ENCODE measurements at regions not wholly inside any gene's neighbourhood (a gene's known extent, or its start where the extent isn't known, plus 50 kb on each side); places are given as distances from the start of the nearest gene placed in this dataset.
A peak's percentile ranks its signal among the peaks of the same experiment; 100 is the strongest.

- H3K4me1 ChIP-seq: no peaks in the 10 kb centered on the region
- H3K4me3 ChIP-seq: no peak overlapping the region
- H3K27ac ChIP-seq: no peak overlapping the region
- no peaks in the 10 kb centered on the region for H3K27me3 ChIP-seq
- no peak for TF ChIP-seq POLR2A (IDR thresholded peaks at IDR 0.05)
- no peak for TF ChIP-seq EP300 (IDR thresholded peaks at IDR 0.05)
- no peak for TF ChIP-seq CTCF (IDR thresholded peaks at IDR 0.05)
- H3K9me3 ChIP-seq: no peaks in the 10 kb centered on the region
- no peaks in the 10 kb centered on the region for H3K36me3 ChIP-seq
- WGBS, 2 donors: 41 to 51% methylated on average over 2 of the region's 2 CpGs
- DNase-seq (ENCODE audit: low spot score in 2 of 2): peak in 1 of 2 donors; percentile 20
These were observed 75.7 kb upstream of the C1orf87 start for GRCh38 chr1:60149251-60149650.

GRCh38 chr1:60146884-60147283, 73.3 kb upstream of the C1orf87 start:
- 81 to 86% methylated on average over 1 of the region's 1 CpG for WGBS, 2 donors
- H3K27me3 ChIP-seq: no peaks in the 10 kb centered on the region
- H3K4me1 ChIP-seq: no peaks in the 10 kb centered on the region
- no peak overlapping the region for H3K27ac ChIP-seq
- no peak overlapping the region for H3K4me3 ChIP-seq
- H3K9me3 ChIP-seq: no peaks in the 10 kb centered on the region
- no peak for TF ChIP-seq CTCF (IDR thresholded peaks at IDR 0.05)
- no peak for TF ChIP-seq POLR2A (IDR thresholded peaks at IDR 0.05)
- no peak for TF ChIP-seq EP300 (IDR thresholded peaks at IDR 0.05)
- H3K36me3 ChIP-seq: no peaks in the 10 kb centered on the region
- no peak for DNase-seq (ENCODE audit: low spot score in 2 of 2)

- H3K27me3 ChIP-seq: no peaks in the 10 kb centered on the region
- no peaks in the 10 kb centered on the region for H3K9me3 ChIP-seq
- H3K36me3 ChIP-seq: no peaks in the 10 kb centered on the region
- no peak overlapping the region for H3K27ac ChIP-seq
- H3K4me3 ChIP-seq: no peak overlapping the region
- no peak for DNase-seq (ENCODE audit: low spot score in 2 of 2)
- TF ChIP-seq POLR2A (IDR thresholded peaks at IDR 0.05): no peak
- TF ChIP-seq CTCF (IDR thresholded peaks at IDR 0.05): no peak
- TF ChIP-seq EP300 (IDR thresholded peaks at IDR 0.05): no peak
- 66 to 76% methylated on average over 1 of the region's 1 CpG for WGBS, 2 donors
- no peaks in the 10 kb centered on the region for H3K4me1 ChIP-seq
These were observed 72.2 kb upstream of the C1orf87 start for GRCh38 chr1:60145771-60146170.

DNA sequence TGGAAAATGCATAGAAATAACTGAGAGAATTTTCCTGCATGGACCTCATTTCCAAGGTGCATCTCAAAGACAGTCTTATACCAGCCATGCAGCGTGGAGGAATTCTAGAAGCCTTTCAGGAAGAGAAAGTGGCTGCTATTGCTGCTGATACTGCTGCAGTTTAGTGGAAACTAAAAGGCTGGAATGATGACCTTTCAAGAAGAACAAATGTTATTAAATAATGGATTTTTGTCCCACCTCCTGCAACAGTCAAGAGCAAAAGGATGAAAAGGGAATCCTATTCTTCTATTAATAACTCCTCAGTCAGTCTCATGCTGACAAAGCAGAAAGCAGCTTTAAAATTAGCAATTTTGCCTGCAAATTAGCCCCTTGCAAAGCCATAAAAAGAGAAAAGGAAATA, 68.2 kb upstream of the C1orf87 start:
- Histone ChIP-seq H3K4me1 (no peaks in the 10 kb centered on the region), H3K27ac (no peak overlapping the region), H3K4me3 (no peak overlapping the region), H3K36me3 (no peaks in the 10 kb centered on the region), H3K27me3 (no peaks in the 10 kb centered on the region), H3K9me3 (no peaks in the 10 kb centered on the region)
- WGBS, 2 donors: 68 to 86% methylated on average over 1 of the region's 1 CpG
- no peak for DNase-seq (ENCODE audit: low spot score in 2 of 2)
- TF ChIP-seq CTCF (IDR thresholded peaks at IDR 0.05) (no peak), EP300 (IDR thresholded peaks at IDR 0.05) (no peak), POLR2A (IDR thresholded peaks at IDR 0.05) (no peak)

- WGBS, 2 donors: 87 to 88% methylated on average over 4 of the region's 4 CpGs
- Histone ChIP-seq H3K36me3 (no peaks in the 10 kb centered on the region), H3K9me3 (no peaks in the 10 kb centered on the region), H3K27me3 (no peaks in the 10 kb centered on the region), H3K4me1 (no peaks in the 10 kb centered on the region), H3K4me3 (no peak overlapping the region), H3K27ac (no peak overlapping the region)
- no peak for DNase-seq (ENCODE audit: low spot score in 2 of 2)
- TF ChIP-seq EP300 (IDR thresholded peaks at IDR 0.05): no peak
These were observed 67.7 kb upstream of the C1orf87 start for GRCh38 chr1:60141276-60141675.

GRCh38 chr1:60137406-60137805, 63.8 kb upstream of the C1orf87 start:
- no peaks in the 10 kb centered on the region for H3K9me3 ChIP-seq
- no peaks in the 10 kb centered on the region for H3K27me3 ChIP-seq
- H3K27ac ChIP-seq: no peak overlapping the region
- WGBS, 2 donors: 38 to 49% methylated on average over 2 of the region's 2 CpGs
- no peak for TF ChIP-seq CTCF (IDR thresholded peaks at IDR 0.05)
- H3K4me1 ChIP-seq: peaks cover 0 to 14% (median 0%) of the 10 kb centered on the region in 4 donors
- H3K36me3 ChIP-seq: no peaks in the 10 kb centered on the region
- H3K4me3 ChIP-seq: no peak overlapping the region
- DNase-seq (ENCODE audit: low spot score in 2 of 2): no peak

All from tibial nerve (tissue), 4 donors.